Myocyte (in vitro differentiated cells): ENCODE measurements at regions not wholly inside any gene's neighbourhood (a gene's known extent, or its start where the extent isn't known, plus 50 kb on each side); places are given as distances from the start of the nearest gene placed in this dataset.

Source experiments
- DNase-seq: peaks from one replicate; pipeline ENCODE4 v3.0.0-alpha.2; 2012; ENCODE audit warnings: low read depth

GRCh38 chr1:113219377-113219776 is 146.4 kb downstream of the LRIG2 start:
- peak; percentile 2 for DNase-seq

- no peak for DNase-seq
These were observed 146.8 kb downstream of the LRIG2 start for GRCh38 chr1:113219828-113220227.

GRCh38 chr1:113223040-113223439 is 150.0 kb downstream of the LRIG2 start:
- DNase-seq: no peak

GRCh38 chr1:113223546-113223945 is 150.5 kb downstream of the LRIG2 start:
- no peak for DNase-seq

- DNase-seq: peak; percentile 38
These were observed 153.2 kb downstream of the LRIG2 start for GRCh38 chr1:113226148-113226547.

- DNase-seq: no peak
These were observed 158.4 kb upstream of the MAGI3 start for GRCh38 chr1:113231866-113232265.

GRCh38 chr1:113233441-113233840 is 156.9 kb upstream of the MAGI3 start:
- DNase-seq: no peak

GRCh38 chr1:113241237-113241636 is 149.1 kb upstream of the MAGI3 start:
- DNase-seq: no peak

- no peak for DNase-seq
These were observed 147.8 kb upstream of the MAGI3 start for GRCh38 chr1:113242481-113242880.

- no peak for DNase-seq
These were observed 146.8 kb upstream of the MAGI3 start for GRCh38 chr1:113243529-113243928.

GRCh38 chr1:113244112-113244820 is 146.0 kb upstream of the MAGI3 start:
- DNase-seq: no peak

GRCh38 chr1:113245252-113245651 is 145.1 kb upstream of the MAGI3 start:
- no peak for DNase-seq

GRCh38 chr1:113246929-113247328 is 143.4 kb upstream of the MAGI3 start:
- no peak for DNase-seq

- DNase-seq: no peak
These were observed 143.0 kb upstream of the MAGI3 start for GRCh38 chr1:113247355-113247754.

- no peak for DNase-seq
These were observed 142.5 kb upstream of the MAGI3 start for GRCh38 chr1:113247782-113248181.

GRCh38 chr1:113248494-113248893 is 141.8 kb upstream of the MAGI3 start:
- no peak for DNase-seq

- DNase-seq: no peak
These were observed 140.2 kb upstream of the MAGI3 start for GRCh38 chr1:113250161-113250560.

- no peak for DNase-seq
These were observed 138.1 kb upstream of the MAGI3 start for GRCh38 chr1:113252166-113252565.

- no peak for DNase-seq
These were observed 137.1 kb upstream of the MAGI3 start for GRCh38 chr1:113253187-113253586.

- no peak for DNase-seq
These were observed 136.7 kb upstream of the MAGI3 start for GRCh38 chr1:113253590-113253989.

- DNase-seq: no peak
These were observed 135.1 kb upstream of the MAGI3 start for GRCh38 chr1:113255038-113255719.

GRCh38 chr1:113255720-113256347 is 134.5 kb upstream of the MAGI3 start:
- peak; percentile 18 for DNase-seq

GRCh38 chr1:113256348-113256729 is 134.0 kb upstream of the MAGI3 start:
- DNase-seq: no peak
